Esophagus squamous epithelium (tissue), 4 donors: ENCODE measurements at regions not wholly inside any gene's neighbourhood (a gene's known extent, or its start where the extent isn't known, plus 50 kb on each side); places are given as distances from the start of the nearest gene placed in this dataset.

ENCODE experiments used
- POLR2A ChIP-seq, 4 donors: fragments of 450-650 bp; IDR thresholded peaks; one replicate each; pipeline ENCODE4 v1.6.1; 2017; ENCODE audit warnings: antibody characterized with exemption in 4 of 4, mild to moderate bottlenecking in 4 of 4, moderate library complexity in 3 of 4
- TF ChIP-seq, protein P1 (sequence below), 6 experiments: fragments of 450-650 bp in 4 of 6; fragments of 200-600 bp in 2 of 6; sonication (generic) in 2 of 6; IDR thresholded peaks; one replicate each; pipeline ENCODE4 v1.5.1; 2016 to 2019; ENCODE audit warnings: antibody characterized with exemption in 6 of 6, mild to moderate bottlenecking in 4 of 6, moderate library complexity in 4 of 6

GRCh38 chr6:16927205-16927604 lies 165.9 kb upstream of the ATXN1 start:
- TF ChIP-seq, protein P1, sequence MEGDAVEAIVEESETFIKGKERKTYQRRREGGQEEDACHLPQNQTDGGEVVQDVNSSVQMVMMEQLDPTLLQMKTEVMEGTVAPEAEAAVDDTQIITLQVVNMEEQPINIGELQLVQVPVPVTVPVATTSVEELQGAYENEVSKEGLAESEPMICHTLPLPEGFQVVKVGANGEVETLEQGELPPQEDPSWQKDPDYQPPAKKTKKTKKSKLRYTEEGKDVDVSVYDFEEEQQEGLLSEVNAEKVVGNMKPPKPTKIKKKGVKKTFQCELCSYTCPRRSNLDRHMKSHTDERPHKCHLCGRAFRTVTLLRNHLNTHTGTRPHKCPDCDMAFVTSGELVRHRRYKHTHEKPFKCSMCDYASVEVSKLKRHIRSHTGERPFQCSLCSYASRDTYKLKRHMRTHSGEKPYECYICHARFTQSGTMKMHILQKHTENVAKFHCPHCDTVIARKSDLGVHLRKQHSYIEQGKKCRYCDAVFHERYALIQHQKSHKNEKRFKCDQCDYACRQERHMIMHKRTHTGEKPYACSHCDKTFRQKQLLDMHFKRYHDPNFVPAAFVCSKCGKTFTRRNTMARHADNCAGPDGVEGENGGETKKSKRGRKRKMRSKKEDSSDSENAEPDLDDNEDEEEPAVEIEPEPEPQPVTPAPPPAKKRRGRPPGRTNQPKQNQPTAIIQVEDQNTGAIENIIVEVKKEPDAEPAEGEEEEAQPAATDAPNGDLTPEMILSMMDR (IDR thresholded peaks at IDR 0.05), result no peak
- no peak for TF ChIP-seq POLR2A (IDR thresholded peaks at IDR 0.05)
